HL-60 (cell line): ENCODE measurements at regions not wholly inside any gene's neighbourhood (a gene's known extent, or its start where the extent isn't known, plus 50 kb on each side); places are given as distances from the start of the nearest gene placed in this dataset.

Source experiments
- DNase-seq, 2 experiments: peaks; one replicate each; pipeline ENCODE4 v3.0.0-alpha.2; 2010 to 2020; ENCODE audit warnings: low read depth in 1 of 2, low spot score in 1 of 2
- H3K27ac ChIP-seq: fragments of 250-450 bp; sonication (Bioruptor Pico); replicated peaks from 2 replicates; pipeline ENCODE4 v1.5.1; 2020; ENCODE audit warnings: mild to moderate bottlenecking, moderate library complexity
- H3K27me3 ChIP-seq: fragments of 250-450 bp; sonication (Bioruptor Pico); 2 replicates; pipeline ENCODE4 v1.5.1; 2021; ENCODE audit warnings: mild to moderate bottlenecking, moderate library complexity; ENCODE audit not compliant: insufficient read depth, poor library complexity, severe bottlenecking
- H3K4me3 ChIP-seq: replicated peaks from 2 replicates; pipeline ENCODE4 v1.5.1; 2011; ENCODE audit warnings: mild to moderate bottlenecking, control low read depth, low read length; ENCODE audit not compliant: insufficient read depth
- CTCF ChIP-seq: IDR thresholded peaks from one replicate; pipeline ENCODE4 v1.5.1; 2011; ENCODE audit warnings: low read length, control low read depth, inconsistent platforms; ENCODE audit not compliant: insufficient read depth
- GABPA ChIP-seq: IDR thresholded peaks from 2 replicates; pipeline ENCODE4 v1.6.1; 2012; ENCODE audit warnings: low read depth
- POLR2AphosphoS5 ChIP-seq: IDR thresholded peaks from 2 replicates; pipeline ENCODE4 v1.6.1; 2012; ENCODE audit warnings: low read depth
- REST ChIP-seq: IDR thresholded peaks from 2 replicates; pipeline ENCODE4 v1.6.1; 2012; ENCODE audit warnings: low read depth; ENCODE audit not compliant: insufficient replicate concordance
- SPI1 ChIP-seq: IDR thresholded peaks from 2 replicates; pipeline ENCODE4 v1.6.1; 2012; ENCODE audit warnings: low read depth, mild to moderate bottlenecking, borderline replicate concordance

GRCh38 chr1:214193691-214194090 lies 87.3 kb upstream of the SMYD2 start:
- TF ChIP-seq SPI1 (no peak), GABPA (no peak), CTCF (no peak), POLR2AphosphoS5 (no peak), REST (no peak)
- Histone ChIP-seq H3K27ac (no peak overlapping the region), H3K4me3 (no peak overlapping the region), H3K27me3 (peaks cover 10% of the 10 kb centered on the region)
- DNase-seq = no peak

- peak in 1 of 2 experiments; percentile 3 for DNase-seq
- Histone ChIP-seq H3K4me3 (no peak overlapping the region), H3K27me3 (peaks cover 9% of the 10 kb centered on the region), H3K27ac (no peak overlapping the region)
- no peak for TF ChIP-seq CTCF
- peak; percentile 18; the same call in 1 of the 2 replicates for TF ChIP-seq SPI1
Measured at GRCh38 chr1:214198571-214198970, 82.4 kb upstream of the SMYD2 start.

- Histone ChIP-seq H3K27me3 (peaks cover 9% of the 10 kb centered on the region), H3K27ac (no peak overlapping the region), H3K4me3 (no peak overlapping the region)
- DNase-seq = no peak
- no peak for TF ChIP-seq CTCF
- no peak for TF ChIP-seq GABPA
- no peak for TF ChIP-seq SPI1
Measured at GRCh38 chr1:214199585-214199984, 81.4 kb upstream of the SMYD2 start.

GRCh38 chr1:214202992-214203391 lies 78.0 kb upstream of the SMYD2 start:
- TF ChIP-seq GABPA = no peak
- TF ChIP-seq REST = no peak
- TF ChIP-seq SPI1 = no peak
- TF ChIP-seq CTCF = no peak
- no peak for TF ChIP-seq POLR2AphosphoS5
- H3K27me3 ChIP-seq = peaks cover 9% of the 10 kb centered on the region

More at GRCh38 chr1:214202992-214203391, 78.0 kb upstream of the SMYD2 start:
- no peak overlapping the region for H3K27ac ChIP-seq
- no peak overlapping the region for H3K4me3 ChIP-seq
- no peak for DNase-seq
